GM19455 (cell line): ENCODE measurements at regions not wholly inside any gene's neighbourhood (a gene's known extent, or its start where the extent isn't known, plus 50 kb on each side); places are given as distances from the start of the nearest gene placed in this dataset.

Source experiments
- ATAC-seq: cut with Tn5 transposase; IDR thresholded peaks from one replicate; pipeline ENCODE4 v1.9.1; 2021; ENCODE audit not compliant: unreplicated experiment

GRCh38 chr2:177340158-177340557, 52.4 kb upstream of the AGPS start:
- ATAC-seq: no peak

- ATAC-seq: no peak
These were observed 49.8 kb upstream of the AGPS start for GRCh38 chr2:177342736-177343135.
